Gastroesophageal sphincter (tissue), 3 donors: ENCODE measurements at regions not wholly inside any gene's neighbourhood (a gene's known extent, or its start where the extent isn't known, plus 50 kb on each side); places are given as distances from the start of the nearest gene placed in this dataset.

Source experiments
- EP300 ChIP-seq: sonication (generic); formaldehyde crosslinking; IDR thresholded peaks from one replicate; pipeline ENCODE4 v1.6.1; 2017; ENCODE audit warnings: antibody characterized with exemption, mild to moderate bottlenecking
- POLR2A ChIP-seq, 2 donors: fragments of 450-650 bp; IDR thresholded peaks; one replicate each; pipeline ENCODE4 v1.6.1; 2017; ENCODE audit warnings: antibody characterized with exemption in 2 of 2, mild to moderate bottlenecking in 2 of 2, moderate library complexity in 1 of 2
- TF ChIP-seq, protein P1 (sequence below), 4 experiments: fragments of 200-600 bp in 2 of 4; fragments of 450-650 bp in 2 of 4; sonication (generic) in 1 of 4; IDR thresholded peaks; one replicate each; pipeline ENCODE4 v1.5.1; 2017 to 2019; ENCODE audit warnings: antibody characterized with exemption in 4 of 4, mild to moderate bottlenecking in 2 of 4, moderate library complexity in 2 of 4

DNA sequence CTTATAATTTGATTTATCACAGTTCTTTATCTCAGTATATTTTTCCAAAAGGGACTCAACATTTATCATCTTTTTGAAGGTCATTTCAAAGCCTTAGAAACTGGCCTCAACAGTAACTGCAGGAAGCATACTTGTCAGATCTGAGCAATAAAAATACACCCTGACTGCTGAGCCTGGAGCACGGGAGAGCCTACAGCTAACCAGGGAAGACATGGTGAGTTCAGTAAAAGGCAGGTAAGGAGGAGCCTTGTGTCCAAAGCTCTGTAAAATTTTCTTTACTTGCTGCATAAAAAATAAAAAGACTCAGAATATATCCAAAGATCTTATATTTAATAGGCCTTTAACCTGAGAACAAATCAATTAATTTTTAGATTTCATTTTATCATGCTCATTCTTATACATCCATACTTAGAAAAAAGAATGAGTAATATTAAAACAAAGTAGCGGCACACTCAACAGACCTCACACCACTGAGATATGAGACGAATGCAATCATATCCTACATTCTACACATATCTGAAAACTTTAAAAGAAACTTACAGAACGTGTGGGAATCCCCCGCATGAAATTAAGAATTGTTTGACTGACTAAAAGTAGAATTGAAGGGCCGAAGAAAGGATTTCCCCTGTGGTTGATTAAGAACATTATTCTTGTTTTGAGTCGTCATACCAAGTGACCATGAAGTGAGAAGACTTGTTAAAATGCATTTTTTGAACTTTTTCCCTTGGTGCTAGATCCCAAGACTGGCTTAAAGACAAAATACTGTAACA lies 296.4 kb upstream of the MKLN1 start:
- TF ChIP-seq, protein P1, sequence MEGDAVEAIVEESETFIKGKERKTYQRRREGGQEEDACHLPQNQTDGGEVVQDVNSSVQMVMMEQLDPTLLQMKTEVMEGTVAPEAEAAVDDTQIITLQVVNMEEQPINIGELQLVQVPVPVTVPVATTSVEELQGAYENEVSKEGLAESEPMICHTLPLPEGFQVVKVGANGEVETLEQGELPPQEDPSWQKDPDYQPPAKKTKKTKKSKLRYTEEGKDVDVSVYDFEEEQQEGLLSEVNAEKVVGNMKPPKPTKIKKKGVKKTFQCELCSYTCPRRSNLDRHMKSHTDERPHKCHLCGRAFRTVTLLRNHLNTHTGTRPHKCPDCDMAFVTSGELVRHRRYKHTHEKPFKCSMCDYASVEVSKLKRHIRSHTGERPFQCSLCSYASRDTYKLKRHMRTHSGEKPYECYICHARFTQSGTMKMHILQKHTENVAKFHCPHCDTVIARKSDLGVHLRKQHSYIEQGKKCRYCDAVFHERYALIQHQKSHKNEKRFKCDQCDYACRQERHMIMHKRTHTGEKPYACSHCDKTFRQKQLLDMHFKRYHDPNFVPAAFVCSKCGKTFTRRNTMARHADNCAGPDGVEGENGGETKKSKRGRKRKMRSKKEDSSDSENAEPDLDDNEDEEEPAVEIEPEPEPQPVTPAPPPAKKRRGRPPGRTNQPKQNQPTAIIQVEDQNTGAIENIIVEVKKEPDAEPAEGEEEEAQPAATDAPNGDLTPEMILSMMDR (IDR thresholded peaks at IDR 0.05) = no peak
- no peak for TF ChIP-seq EP300
- no peak for TF ChIP-seq POLR2A (IDR thresholded peaks at IDR 0.05)
